ENCODE measurements at regions not wholly inside any gene's neighbourhood (a gene's known extent, or its start where the extent isn't known, plus 50 kb on each side); places are given as distances from the start of the nearest gene placed in this dataset.
"Not testable (repeated sequence)": the region's sequence is repeated elsewhere in the genome, so short reads cannot be mapped to it uniquely, and the experiment has no call there.

- no peak for DNase-seq (ENCODE audit: low read depth)
- H3K4me3 ChIP-seq (ENCODE audit: low read length): no peak overlapping the region
- TF ChIP-seq CTCF (IDR thresholded peaks at IDR 0.05; ENCODE audit: insufficient read depth, low read depth, low read length, missing control alignments): no peak
Measured at GRCh38 chr3:161647936-161648470, 151.4 kb downstream of the OTOL1 start.

GRCh38 chr3:161649900-161650484 lies 153.4 kb downstream of the OTOL1 start:
- no peak overlapping the region for H3K4me3 ChIP-seq (ENCODE audit: low read length)
- TF ChIP-seq CTCF (IDR thresholded peaks at IDR 0.05; ENCODE audit: insufficient read depth, low read depth, low read length, missing control alignments): no peak
- no peak for DNase-seq (ENCODE audit: low read depth)

GRCh38 chr3:161657786-161658185 lies 161.2 kb downstream of the OTOL1 start:
- TF ChIP-seq CTCF (IDR thresholded peaks at IDR 0.05; ENCODE audit: insufficient read depth, low read depth, low read length, missing control alignments): no peak
- DNase-seq (ENCODE audit: low read depth): no peak
- H3K4me3 ChIP-seq (ENCODE audit: low read length): no peak overlapping the region

- TF ChIP-seq CTCF (IDR thresholded peaks at IDR 0.05; ENCODE audit: insufficient read depth, low read depth, low read length, missing control alignments): no peak
- H3K4me3 ChIP-seq (ENCODE audit: low read length): no peak overlapping the region
- DNase-seq (ENCODE audit: low read depth): no peak
Measured at GRCh38 chr3:161671141-161671540, 174.5 kb downstream of the OTOL1 start.

GRCh38 chr3:161672478-161672877 lies 175.9 kb downstream of the OTOL1 start:
- H3K4me3 ChIP-seq (ENCODE audit: low read length): no peak overlapping the region
- DNase-seq (ENCODE audit: low read depth): peak; percentile 72
- TF ChIP-seq CTCF (IDR thresholded peaks at IDR 0.05; ENCODE audit: insufficient read depth, low read depth, low read length, missing control alignments): no peak

- DNase-seq (ENCODE audit: low read depth): no peak
- H3K4me3 ChIP-seq (ENCODE audit: low read length): no peak overlapping the region
- TF ChIP-seq CTCF (IDR thresholded peaks at IDR 0.05; ENCODE audit: insufficient read depth, low read depth, low read length, missing control alignments): no peak
Measured at GRCh38 chr3:161673866-161674265, 177.3 kb downstream of the OTOL1 start.

GRCh38 chr3:161674402-161674801 lies 177.8 kb downstream of the OTOL1 start:
- DNase-seq (ENCODE audit: low read depth): no peak
- no peak overlapping the region for H3K4me3 ChIP-seq (ENCODE audit: low read length)
- no peak for TF ChIP-seq CTCF (IDR thresholded peaks at IDR 0.05; ENCODE audit: insufficient read depth, low read depth, low read length, missing control alignments)

- DNase-seq (ENCODE audit: low read depth): peak; percentile 63
- H3K4me3 ChIP-seq (ENCODE audit: low read length): not testable (repeated sequence)
Measured at GRCh38 chr3:161681831-161682230, 185.2 kb downstream of the OTOL1 start.

All from epithelial cell of esophagus (primary cell).